SU-DHL-6 (cell line): ENCODE measurements at regions not wholly inside any gene's neighbourhood (a gene's known extent, or its start where the extent isn't known, plus 50 kb on each side); places are given as distances from the start of the nearest gene placed in this dataset.

ENCODE experiments used
- EZH2phosphoT487 ChIP-seq: fragments of 200-600 bp; sonication (generic), shearing (Covaris generic); conservative IDR thresholded peaks from 2 replicates; pipeline ENCODE4 v1.6.1; 2018; ENCODE audit warnings: mild to moderate bottlenecking, antibody characterized with exemption, low read length, moderate library complexity, mixed read lengths
- TF ChIP-seq, protein P1 (sequence below): fragments of 200-600 bp; sonication (generic); IDR thresholded peaks from one replicate; pipeline ENCODE4 v1.5.1; 2017; ENCODE audit warnings: antibody characterized with exemption, mild to moderate bottlenecking, low read length, moderate library complexity; ENCODE audit not compliant: insufficient read depth, poor library complexity, severe bottlenecking

DNA sequence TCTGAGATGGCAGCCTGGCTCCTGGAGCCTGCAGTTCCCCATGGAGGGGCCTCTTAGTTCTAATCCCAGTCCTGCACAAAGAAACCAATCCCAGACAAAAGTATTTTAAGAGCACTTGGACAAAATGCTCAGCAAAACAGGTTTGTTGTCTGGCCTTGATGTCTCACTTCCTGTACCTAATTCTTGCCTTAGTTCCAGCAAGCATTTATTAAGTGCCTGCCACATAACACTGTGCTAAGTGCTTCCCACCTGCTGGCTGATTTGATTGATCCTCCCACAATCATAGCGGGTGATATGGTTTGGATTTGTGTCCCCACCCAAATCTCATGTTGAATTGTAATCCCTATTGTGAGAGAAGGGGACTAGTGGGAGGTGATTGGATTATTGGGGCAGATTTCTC lies 65.7 kb upstream of the HABP2 start:
- TF ChIP-seq, protein P1, sequence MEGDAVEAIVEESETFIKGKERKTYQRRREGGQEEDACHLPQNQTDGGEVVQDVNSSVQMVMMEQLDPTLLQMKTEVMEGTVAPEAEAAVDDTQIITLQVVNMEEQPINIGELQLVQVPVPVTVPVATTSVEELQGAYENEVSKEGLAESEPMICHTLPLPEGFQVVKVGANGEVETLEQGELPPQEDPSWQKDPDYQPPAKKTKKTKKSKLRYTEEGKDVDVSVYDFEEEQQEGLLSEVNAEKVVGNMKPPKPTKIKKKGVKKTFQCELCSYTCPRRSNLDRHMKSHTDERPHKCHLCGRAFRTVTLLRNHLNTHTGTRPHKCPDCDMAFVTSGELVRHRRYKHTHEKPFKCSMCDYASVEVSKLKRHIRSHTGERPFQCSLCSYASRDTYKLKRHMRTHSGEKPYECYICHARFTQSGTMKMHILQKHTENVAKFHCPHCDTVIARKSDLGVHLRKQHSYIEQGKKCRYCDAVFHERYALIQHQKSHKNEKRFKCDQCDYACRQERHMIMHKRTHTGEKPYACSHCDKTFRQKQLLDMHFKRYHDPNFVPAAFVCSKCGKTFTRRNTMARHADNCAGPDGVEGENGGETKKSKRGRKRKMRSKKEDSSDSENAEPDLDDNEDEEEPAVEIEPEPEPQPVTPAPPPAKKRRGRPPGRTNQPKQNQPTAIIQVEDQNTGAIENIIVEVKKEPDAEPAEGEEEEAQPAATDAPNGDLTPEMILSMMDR, result no peak
- no peak for TF ChIP-seq EZH2phosphoT487
